Hematopoietic multipotent progenitor cell treated with erythropoietin and hydrocortisone succinate and interleukin-3 and kit ligand, for 15 days (in vitro differentiated cells): ENCODE measurements at regions not wholly inside any gene's neighbourhood (a gene's known extent, or its start where the extent isn't known, plus 50 kb on each side); places are given as distances from the start of the nearest gene placed in this dataset.

Source experiments
- DNase-seq: peaks from one replicate; pipeline ENCODE4 v3.0.0-alpha.2; 2015; ENCODE audit warnings: low spot score

DNA sequence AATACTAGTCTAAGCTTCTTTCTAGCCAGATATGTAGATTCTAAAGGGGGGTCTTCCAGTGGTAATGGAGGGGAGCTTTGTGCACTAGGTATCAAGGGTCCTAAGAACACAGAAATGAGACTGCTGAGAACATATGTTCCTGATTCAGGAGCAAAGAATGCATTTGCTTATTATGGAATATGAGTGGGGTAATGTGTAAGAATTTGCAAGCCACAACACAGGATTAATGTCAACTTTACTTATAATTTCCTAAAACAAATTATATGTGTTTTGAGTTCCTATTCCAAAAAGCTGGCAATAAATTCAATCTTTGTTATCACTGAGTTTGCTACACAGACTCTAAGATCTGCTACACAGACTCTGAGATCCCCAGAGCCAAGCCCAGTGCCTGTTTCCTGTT lies 357.0 kb upstream of the PTBP2 start:
- no peak for DNase-seq

DNA sequence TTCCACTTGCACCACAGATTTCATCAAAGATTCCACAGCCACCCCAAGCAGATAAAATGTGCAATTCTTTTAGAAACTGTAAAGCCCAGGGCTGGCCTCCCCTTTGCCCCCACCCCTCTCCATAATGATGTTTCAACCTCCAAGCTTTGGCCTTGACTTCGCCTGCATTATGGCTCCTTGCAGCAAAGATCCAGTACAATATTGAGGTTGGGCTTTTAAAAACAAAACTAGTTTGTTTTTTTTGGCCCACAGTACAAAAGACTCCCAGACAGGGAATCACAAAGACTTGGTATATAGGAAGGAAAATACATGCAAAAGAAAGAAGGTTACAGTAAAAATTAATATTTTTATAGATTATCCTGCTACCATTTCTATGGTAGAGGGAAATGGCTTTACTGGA lies 356.5 kb upstream of the PTBP2 start:
- no peak for DNase-seq

DNA sequence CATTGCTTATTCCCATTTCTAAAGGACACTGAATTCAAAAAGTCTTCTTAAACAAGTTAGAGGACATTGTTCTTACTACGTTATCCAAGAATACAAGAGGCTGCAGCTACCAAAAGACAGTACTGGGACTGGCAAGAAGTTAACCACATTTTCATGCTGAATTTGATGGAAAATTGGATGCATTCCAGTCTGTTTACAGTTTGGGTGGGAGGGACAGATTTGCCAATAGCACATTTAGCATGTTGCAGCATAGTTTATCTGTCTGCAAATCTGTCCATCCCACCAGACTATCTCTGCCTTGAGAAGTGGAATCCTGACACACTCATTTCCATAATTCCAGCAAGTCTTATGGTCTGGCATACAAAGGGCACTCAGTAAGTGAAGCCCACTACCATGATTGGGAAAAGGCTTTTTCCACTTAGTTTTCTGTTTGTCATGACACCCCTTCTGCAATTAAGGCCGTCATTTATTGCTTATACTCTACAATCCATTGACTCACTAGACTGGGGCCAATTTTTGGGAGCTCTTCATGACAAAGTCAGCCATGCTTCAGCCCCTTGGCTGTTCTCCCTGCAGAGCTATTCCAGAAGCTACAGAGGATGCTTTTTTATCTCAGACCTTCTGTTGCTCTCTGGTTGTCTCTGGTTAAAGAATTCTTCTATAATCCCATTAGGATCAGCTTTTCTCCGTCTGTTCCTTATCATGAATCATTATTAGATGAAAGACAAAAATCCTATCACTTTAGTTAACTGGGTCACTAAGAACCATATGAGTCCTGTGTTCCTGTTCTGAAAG lies 355.8 kb upstream of the PTBP2 start:
- DNase-seq, result no peak

DNA sequence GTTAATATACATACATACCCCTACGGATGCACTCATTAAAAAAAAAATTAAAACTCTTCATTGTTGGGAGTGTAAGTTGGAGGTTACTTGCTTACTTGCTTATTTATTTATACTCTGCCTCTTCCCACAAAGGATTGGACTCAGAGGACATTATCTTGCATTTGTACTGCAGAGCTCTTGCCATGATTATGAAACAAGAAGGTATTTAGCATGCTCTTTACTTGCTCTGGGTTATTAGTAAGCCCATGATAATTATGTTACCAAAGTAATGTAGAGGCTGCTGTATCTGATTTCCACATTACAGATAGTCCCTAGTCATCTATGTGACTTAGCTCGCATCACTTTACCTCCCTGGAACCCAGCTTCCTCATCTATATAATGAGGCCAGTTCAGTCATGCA lies 355.1 kb upstream of the PTBP2 start:
- DNase-seq, result no peak

DNA sequence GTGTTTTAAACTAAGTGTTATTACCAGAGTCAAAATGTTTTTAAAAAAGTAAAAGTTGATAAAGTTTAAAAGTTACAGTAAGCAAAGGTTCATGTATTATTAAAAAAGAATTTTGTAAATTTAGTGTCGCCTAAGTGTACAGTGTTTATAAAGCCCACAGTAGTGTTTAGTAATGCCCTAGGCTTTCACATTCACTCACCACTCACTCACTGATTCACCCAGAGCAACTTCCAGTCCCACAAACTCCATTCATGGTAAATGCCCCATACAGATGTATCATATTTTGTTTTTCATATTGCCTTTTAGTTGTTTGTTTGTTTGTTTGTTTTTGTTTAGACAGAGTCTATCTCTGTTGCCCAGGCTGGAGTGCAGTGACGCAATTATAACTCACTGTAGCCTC lies 353.8 kb upstream of the PTBP2 start:
- DNase-seq, result no peak

DNA sequence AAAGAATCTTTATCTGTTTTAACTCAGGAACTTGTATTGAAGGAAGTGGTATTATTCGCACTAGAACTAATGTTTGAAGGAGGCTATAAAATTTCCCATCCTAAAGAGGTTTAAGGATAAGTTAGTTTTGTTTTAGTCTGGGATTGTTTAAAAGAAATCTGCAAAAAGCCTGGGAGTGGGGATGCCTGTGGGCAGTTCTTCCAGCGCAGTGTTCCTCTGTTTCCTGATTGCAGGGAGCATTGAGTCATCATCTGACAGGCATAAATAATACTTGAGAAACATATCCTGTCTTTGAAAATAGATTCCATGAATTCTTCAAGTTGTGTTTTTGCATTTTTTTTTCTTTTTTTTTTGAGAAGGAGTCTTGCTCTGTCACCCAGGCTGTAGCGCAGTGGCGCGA lies 350.8 kb upstream of the PTBP2 start:
- DNase-seq, result no peak

DNA sequence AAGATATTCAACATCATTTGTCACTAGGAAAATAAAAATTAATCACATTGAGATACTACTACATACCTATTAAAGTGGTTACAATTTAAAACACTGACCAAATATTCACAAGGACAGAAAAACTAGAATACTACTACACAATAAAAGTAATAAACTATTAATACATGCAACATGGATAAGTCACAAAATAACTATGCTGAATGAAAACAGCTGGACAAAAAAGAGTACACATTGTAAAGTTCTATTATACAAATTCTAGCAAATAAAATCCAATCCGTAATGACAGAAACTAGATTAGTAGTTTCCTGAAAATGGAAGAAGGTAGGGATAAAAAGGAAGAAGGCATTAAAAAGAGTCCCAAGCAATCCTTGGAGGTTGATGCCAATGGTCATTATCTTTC lies 348.7 kb upstream of the PTBP2 start:
- no peak for DNase-seq

DNA sequence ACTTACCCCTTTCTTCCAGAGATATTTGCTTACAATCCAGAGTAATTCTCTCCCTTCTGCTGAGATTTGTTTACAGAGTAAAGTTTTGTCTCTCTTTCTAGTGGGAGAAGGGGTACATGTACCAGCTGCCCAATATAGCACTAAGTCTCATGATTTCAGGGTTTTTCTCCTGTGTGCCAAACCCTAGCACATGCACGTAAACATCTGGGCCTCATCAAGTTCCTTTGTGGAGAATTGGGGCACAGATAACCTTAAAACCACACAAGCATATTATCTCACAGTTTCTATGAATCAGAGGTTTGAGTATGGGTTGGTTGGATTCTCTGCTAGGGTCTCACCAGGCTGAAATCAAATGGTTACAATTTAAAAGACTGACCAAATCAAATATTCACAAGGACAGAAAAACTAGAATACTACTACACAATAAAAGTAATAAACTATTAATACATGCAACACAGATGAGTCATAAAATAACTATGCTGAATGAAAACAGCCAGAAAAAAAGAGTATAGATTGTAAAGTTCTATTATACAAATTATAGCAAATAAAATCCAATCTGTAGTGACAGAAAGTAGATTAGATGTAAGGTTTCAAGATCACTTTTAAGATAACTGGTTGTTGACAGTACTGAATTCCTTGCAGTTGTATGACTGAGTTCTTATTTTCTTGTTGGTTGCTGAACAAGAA lies 347.4 kb upstream of the PTBP2 start:
- no peak for DNase-seq

DNA sequence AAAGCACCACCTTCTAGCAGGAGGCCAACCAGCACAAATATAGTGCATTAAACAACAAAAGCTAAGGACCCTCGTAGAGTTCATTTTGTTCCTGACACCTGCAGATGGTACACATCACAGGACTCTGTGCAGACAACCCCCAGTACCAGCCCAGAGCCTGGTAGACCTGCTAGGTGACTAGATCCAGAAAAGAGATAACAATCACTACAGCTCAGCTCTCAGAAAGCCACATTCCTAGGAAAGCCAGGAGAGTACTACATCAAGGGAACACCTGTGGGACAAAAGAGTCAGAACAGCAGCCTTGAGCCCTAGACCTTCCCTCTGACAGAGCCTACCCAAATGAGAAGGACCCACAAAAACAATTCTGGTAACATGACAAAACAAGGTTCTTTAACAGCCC lies 344.7 kb upstream of the PTBP2 start:
- no peak for DNase-seq

DNA sequence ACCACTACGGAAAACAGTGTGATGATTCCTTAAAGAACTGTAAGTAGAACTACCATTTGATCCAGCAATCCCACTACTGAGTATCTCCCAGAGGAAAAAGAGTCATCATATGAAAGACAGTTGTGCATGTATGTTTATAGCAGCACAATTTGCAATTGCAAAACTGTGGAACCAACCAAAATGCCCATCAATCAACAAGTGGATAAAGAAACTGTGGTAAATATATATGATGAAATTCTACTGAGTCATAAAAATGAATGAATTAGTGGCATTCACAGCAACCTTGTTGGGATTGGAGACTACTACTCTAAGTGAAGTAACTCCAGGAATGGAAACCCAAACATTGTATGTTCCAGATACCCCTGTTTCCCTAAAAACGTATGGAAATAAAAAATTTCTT lies 337.0 kb upstream of the PTBP2 start:
- DNase-seq, result no peak

DNA sequence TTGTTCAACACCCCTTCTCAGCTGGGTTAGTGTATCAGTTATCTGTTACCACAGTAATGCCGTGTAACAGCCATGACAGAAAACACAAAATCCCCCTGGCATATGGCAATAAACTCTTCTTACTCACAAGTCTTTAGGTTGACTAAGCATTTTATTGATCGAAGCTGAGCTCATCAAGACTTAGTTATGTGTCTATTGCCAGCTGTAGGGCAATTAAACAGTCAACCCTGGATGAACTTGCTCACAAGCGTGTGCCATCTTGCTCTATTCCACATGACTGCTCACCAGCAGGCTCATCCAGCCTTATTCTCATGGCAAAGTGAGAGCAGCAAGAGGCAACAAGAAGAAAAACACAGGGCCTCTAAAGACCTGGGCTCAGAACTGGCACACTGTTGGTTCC lies 333.8 kb upstream of the PTBP2 start:
- no peak for DNase-seq

DNA sequence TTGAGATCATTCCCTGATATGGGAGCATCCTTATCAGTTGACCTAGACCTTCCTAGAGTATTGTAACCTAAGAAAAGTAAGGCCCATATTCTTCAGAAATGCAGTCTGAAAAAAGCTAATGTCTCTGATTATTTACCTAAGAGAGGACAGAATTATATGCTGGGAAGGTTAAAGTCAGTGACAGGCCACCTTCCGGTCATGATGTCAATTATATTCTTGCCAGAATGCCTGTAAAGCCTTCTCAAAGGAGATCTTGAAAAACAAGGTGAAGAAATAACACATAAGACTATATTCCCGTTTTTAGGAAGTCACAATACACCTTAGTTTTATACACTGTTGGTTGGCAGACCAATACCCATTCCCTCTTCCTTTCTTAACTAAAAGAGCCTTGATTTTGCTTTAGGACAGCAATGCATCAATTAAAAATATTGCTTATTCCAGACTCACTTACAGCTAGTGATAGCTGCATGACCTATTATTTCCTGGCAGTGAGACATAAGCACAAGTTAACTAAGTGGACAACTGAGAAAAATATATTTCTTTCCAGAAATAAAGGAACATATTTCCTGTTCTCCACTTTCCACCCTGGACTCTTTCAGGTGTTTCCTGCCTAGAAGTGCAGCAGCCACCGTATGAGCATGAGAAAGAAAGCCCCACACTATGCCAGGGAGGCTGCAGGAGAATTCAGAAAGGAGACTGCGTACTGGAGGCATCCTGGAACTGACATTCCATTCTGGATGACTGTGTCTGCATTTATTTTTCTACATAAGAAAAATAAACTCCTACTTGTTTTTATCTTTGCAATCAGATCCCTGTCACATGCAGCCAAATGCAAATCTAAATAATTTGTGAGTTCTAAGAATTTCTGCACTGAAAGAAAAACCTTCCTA lies 332.9 kb upstream of the PTBP2 start:
- DNase-seq, result no peak

DNA sequence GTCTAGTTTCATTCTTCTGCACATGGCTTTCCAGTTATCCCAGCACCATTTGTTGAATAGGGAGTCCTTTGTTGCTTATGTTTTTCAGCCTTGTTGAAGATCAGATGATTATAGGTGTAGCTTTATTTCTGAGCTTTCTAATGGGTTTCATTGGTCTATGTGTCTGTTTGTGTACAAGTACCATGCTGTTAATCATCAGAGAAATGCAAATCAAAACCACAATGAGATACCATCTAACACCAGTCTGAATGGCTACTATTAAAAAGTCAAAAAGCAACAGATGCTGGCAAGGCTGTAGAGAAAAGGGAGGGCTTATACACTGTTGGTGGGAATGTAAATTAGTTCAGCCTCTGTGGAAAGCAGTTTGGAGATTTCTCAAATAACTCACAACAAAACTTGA lies 321.5 kb upstream of the PTBP2 start:
- DNase-seq, result no peak

DNA sequence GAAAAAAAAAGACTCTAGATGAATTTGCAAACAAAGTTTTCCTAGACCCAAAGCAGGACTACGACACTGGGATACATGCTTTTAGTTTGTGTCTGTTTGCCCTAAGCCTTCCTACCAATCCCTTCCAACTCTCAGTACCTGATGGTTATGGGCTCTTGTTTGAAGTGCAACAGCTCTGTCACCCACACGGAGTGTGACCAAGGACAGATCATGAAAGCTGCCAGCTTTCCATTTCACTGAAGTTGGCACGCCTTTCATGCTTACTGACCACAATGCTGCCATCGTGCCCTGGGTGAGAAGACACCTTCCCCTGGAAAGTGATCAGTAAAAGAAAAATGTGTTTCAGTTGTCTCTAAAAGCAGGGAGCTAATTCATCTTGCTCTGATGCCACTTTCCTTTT lies 312.5 kb upstream of the PTBP2 start:
- no peak for DNase-seq

DNA sequence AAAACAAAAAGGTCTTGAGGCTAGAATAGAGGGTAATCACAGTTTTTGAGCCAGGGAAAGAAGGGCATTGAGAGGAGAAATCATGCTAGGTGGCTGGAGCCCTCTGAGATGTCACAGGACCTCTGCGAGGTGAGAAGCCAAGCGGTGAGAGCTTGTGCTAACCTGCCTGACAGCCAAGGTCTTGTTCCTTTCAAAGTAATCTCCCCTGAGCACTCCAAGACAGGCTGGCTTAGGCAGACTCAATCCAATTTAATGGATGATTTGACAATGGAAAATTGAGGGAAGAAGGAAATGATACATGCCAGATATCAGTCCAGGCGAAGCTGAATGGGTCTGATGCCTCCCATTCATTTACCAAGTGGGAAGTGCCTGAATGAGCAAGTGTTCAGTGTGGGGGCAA lies 311.9 kb upstream of the PTBP2 start:
- DNase-seq, result no peak

DNA sequence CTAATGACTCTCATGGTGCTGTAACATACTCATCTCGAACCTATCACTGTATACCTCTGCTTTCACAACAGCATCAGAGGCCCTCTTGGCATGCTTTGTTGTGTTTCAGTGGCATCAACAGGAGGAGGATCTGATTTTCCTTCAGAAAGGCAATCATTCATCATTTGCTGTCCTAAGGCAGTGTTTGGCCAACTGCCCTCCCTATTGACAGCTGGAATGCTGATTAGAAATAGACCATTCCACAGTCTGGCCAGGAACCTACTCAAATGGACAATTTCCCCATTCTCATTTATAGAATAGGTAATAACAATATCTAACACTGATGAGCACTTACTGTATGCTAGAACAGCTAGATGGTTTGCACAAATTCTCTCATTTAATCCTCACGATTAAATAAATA lies 310.6 kb upstream of the PTBP2 start:
- DNase-seq, result no peak

DNA sequence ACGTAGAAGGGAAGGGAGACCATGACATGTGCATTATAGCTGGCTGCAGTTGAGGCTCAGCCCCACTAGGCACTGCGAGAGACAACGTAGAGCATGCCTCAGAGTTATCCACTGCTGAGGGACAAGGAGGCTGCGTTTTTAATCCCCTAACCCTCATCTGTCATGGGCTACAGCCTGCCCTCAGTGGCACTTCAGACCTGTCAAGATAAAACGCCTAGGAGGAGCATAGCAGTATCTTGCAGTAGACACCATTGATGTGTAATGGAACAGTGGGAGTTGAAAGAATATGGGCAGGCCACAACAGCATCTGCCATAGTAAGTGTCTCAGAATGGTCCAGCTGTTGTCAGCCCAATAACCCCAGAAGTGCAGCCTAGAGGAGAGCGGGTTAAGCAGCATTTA lies 307.0 kb upstream of the PTBP2 start:
- no peak for DNase-seq

DNA sequence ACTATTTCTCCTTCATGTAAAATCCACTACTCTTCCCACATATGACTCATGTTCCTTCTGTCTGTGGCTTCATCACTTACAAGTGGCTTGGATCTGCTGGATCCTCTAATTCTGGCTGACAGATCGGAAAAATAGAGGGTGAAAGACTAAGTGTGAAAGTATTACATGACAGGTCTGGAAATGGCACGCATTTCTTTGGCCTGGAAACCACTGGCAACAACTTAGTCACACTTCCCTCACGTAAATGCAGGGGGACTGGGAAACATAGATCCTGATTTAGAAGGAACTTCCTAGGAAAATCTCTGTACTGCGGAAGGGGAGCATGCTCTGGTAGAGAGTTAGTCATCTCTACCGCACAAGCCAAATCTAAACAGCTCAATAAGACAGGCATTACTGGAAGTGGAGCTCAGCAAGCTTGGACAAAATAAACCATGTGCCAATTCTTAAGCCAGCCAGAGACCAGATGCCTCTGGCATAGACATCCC lies 305.4 kb upstream of the PTBP2 start:
- no peak for DNase-seq

DNA sequence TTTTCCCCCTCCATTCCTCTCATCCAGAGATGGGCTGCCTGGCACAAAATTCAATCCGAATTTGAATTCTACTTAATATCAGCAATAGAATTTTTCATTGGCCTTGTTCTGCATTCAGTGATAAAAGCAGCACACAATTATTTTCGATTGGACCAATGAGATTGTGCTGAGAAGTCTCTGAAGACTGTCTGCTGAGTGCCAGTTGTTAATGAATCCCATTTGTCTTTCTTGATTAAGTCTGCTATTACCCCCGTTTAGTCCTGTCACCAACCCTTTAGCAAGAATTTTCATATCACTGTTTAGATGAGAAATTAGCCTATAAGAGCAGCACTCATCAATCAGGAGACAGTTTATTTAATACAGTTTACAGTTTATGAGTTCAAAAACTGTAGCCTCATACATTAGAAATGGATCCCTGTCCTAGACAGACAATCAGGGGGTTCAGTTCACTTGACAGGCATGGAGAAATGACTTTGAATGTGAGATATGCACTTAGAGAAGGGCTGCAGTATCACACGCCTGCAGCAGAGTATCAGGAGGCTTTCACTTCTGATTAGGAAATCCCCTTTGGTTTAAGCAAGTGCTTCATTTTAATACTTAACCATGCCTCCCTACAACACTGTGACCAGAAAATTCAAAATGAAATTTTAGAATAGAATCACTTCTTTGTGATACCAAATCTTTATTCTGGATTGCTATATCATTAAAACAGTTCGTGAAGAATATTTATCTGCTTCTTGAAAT lies 304.7 kb upstream of the PTBP2 start:
- no peak for DNase-seq

DNA sequence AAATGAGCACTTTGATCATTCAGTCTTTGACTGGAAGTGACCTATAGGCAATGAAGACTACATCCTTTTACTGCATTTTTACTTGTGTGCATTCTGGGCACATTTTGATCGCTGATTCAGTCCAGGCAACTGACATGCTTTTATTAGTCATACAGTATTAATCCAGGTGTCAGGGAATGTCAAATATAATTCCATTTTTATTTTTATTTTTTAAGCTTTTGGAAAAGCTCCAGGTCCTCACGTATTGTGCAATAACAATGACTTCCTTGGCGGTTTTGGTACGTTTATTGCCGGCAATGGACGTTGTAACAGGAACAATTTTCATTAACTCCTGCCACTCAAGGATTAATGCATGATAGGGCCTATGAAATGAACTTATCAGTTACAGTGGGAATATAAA lies 302.6 kb upstream of the PTBP2 start:
- DNase-seq, result no peak

DNA sequence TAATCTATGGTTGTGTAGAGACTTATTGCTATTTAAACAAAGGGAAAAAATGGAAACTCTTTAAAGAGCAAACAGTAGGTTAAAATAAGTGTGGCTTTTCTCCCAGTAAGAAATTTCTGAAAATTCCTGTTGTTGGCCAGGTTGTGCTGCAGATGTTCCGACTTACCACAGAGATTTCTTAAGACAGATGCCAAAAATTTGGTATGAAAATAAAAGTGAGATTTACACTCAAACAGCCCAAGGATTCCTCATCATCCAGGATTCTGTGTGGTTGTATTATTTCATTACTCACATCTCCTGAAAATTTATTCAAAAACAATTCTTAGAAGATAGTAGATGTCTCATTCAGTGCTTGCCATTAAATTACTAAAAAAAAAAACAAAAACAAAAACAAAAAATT lies 296.7 kb upstream of the PTBP2 start:
- DNase-seq, result no peak
